ENCODE measurements at regions not wholly inside any gene's neighbourhood (a gene's known extent, or its start where the extent isn't known, plus 50 kb on each side); places are given as distances from the start of the nearest gene placed in this dataset.

GRCh38 chr18:10032331-10033015 is 118.7 kb downstream of the VAPA start:
- TF ChIP-seq, protein P1, sequence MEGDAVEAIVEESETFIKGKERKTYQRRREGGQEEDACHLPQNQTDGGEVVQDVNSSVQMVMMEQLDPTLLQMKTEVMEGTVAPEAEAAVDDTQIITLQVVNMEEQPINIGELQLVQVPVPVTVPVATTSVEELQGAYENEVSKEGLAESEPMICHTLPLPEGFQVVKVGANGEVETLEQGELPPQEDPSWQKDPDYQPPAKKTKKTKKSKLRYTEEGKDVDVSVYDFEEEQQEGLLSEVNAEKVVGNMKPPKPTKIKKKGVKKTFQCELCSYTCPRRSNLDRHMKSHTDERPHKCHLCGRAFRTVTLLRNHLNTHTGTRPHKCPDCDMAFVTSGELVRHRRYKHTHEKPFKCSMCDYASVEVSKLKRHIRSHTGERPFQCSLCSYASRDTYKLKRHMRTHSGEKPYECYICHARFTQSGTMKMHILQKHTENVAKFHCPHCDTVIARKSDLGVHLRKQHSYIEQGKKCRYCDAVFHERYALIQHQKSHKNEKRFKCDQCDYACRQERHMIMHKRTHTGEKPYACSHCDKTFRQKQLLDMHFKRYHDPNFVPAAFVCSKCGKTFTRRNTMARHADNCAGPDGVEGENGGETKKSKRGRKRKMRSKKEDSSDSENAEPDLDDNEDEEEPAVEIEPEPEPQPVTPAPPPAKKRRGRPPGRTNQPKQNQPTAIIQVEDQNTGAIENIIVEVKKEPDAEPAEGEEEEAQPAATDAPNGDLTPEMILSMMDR (conservative IDR thresholded peaks at IDR 0.05; ENCODE audit: low read depth, low read length): peak; percentile 54
- DNase-seq (ENCODE audit: low read depth): no peak
- no peak overlapping the region for H3K4me3 ChIP-seq (ENCODE audit: low read length)

DNA sequence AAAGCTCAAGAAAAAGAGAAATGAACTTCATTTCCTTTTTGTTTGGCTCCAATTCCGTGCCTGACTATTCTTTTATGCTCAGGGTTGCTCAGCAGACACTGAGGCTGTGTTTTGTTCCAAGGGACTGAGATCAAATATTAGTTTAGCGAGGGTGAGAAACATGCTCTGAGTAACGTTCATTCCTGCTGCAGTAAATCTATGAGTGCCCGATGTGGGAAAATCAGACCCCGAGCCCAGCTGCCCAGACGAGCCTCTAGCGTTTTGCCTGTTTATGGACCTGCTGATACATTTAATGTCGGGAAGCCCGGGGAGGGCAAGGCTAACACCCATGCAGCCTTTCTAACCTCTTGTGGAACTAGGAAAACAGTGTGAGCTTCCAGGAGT is 119.2 kb downstream of the VAPA start:
- TF ChIP-seq, protein P1 (conservative IDR thresholded peaks at IDR 0.05; ENCODE audit: low read depth, low read length): no peak
- no peak for DNase-seq (ENCODE audit: low read depth)
- H3K4me3 ChIP-seq (ENCODE audit: low read length): no peak overlapping the region

DNA sequence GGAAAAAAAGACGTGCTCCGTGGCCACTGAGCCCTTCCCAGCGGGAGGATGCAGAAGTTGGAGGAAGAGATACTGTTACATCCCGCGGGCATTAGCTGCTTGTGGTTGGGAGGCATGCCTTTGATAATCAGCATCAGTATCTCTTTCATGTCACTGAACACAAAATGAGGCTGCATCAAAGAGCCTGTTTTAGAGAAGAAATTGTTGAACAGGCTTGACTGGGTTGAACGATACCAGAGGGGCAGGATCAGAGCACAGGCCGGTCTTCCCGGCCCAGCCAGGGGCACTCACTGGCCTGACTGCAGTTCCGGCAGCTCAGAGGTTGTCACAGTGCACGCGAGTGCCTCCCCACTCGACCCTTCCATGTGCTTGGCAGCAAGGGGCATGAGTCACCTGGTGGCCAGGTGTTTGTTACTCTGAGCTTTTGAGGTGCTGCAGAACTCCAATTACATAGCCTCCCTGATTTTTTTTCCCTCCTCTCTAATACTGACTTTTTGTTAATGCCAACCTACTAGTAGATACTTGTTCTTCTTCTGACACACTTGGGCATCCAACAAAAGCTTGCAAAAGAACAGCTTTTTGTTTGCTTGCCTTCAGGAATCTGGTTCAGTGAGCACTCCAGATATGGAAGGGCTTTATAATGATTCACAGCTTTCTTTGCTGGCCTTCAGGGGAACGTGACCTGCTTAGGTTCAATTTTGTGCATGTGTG is 121.6 kb downstream of the VAPA start:
- TF ChIP-seq, protein P1 (conservative IDR thresholded peaks at IDR 0.05; ENCODE audit: low read depth, low read length): no peak
- no peak overlapping the region for H3K4me3 ChIP-seq (ENCODE audit: low read length)
- no peak for DNase-seq (ENCODE audit: low read depth)

- H3K4me3 ChIP-seq (ENCODE audit: low read length): no peak overlapping the region
- no peak for DNase-seq (ENCODE audit: low read depth)
- TF ChIP-seq, protein P1 (conservative IDR thresholded peaks at IDR 0.05; ENCODE audit: low read depth, low read length): no peak
Observed at GRCh38 chr18:10036479-10036878, 122.7 kb downstream of the VAPA start.

DNA sequence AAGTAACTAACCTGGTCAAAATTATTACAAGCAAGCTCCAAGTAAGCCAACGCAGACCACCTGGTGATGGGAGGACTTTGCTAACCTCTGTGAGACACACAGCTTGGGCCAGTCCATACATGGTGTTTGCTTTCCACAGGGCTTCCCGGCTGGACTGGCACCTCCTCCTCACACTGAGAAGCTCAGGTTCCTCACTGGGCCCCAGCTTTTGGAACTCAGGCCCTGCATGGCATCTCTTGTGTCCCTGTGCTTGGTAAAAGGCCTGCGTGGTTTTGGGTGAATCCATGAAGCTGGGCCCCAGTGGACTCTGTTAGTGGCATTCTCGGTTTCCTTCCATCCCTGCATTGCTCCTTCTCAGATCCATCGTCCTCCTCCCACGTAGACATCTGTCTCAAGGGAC is 123.4 kb downstream of the VAPA start:
- no peak for DNase-seq (ENCODE audit: low read depth)
- no peak overlapping the region for H3K4me3 ChIP-seq (ENCODE audit: low read length)
- TF ChIP-seq, protein P1 (conservative IDR thresholded peaks at IDR 0.05; ENCODE audit: low read depth, low read length): no peak

- H3K4me3 ChIP-seq (ENCODE audit: low read length): no peak overlapping the region
- no peak for DNase-seq (ENCODE audit: low read depth)
- TF ChIP-seq, protein P1 (conservative IDR thresholded peaks at IDR 0.05; ENCODE audit: low read depth, low read length): peak; percentile 0
Observed at GRCh38 chr18:10038268-10038667, 124.5 kb downstream of the VAPA start.
